ENCODE measurements at regions not wholly inside any gene's neighbourhood (a gene's known extent, or its start where the extent isn't known, plus 50 kb on each side); places are given as distances from the start of the nearest gene placed in this dataset.

- H3K79me2 ChIP-seq (ENCODE audit: control insufficient read depth in 1 of 2, insufficient read depth in 2 of 2, low read length in 2 of 2), result no peaks in the 10 kb centered on the region
- no peak overlapping the region for H3K9ac ChIP-seq (replicated peaks in 1 of 4; ENCODE audit: extremely low read depth in 1 of 4, low read depth in 3 of 4, low read length in 3 of 4)
- DNase-seq (ENCODE audit: low read depth in 1 of 2, low spot score in 2 of 2) (no peak), FAIRE-seq (no peak)
- H3K36me3 ChIP-seq (ENCODE audit: control insufficient read depth in 2 of 4, insufficient read depth in 4 of 4, low read length in 3 of 4), result no peaks in the 10 kb centered on the region
- 91% methylated on average over 1 of the region's 1 CpG; no CpG with 5 or more reads in 1 of the 2 experiments for WGBS, 2 experiments (ENCODE audit: extremely low coverage in 1 of 2, insufficient coverage in 1 of 2, insufficient read length in 1 of 2, insufficient replicate concordance in 2 of 2, low coverage in 1 of 2, low lambda C conversion rate in 2 of 2, missing lambda C conversion rate in 1 of 2)
- H3K18ac ChIP-seq (ENCODE audit: extremely low read depth, low read length), result no peak overlapping the region
- no peak overlapping the region for H3K27ac ChIP-seq (ENCODE audit: low read depth, low read length)
- H4K5ac ChIP-seq (ENCODE audit: insufficient read length, low read depth, low read length), result no peak overlapping the region
- no peaks in the 10 kb centered on the region for H3K9me3 ChIP-seq (ENCODE audit: insufficient read depth in 2 of 2, low read depth in 1 of 2, low read length in 1 of 2)
- ChIA-PET POLR2A (ENCODE audit: partially characterized antibody) (no interaction called here), CTCF (ENCODE audit: partially characterized antibody) (no interaction called here)
- no peaks in the 10 kb centered on the region for H3K23me2 ChIP-seq (ENCODE audit: low read depth, low read length)
- H2AK5ac ChIP-seq (ENCODE audit: low read depth, low read length), result no peak overlapping the region
- H2BK15ac ChIP-seq (ENCODE audit: low read length), result no peak overlapping the region
- no peak overlapping the region for H4K91ac ChIP-seq (replicated peaks; ENCODE audit: insufficient read length, low read length)
- no peak overlapping the region for H4K8ac ChIP-seq (ENCODE audit: extremely low read depth, insufficient read depth, low read length)
- H3K4me3 ChIP-seq (ENCODE audit: extremely low read depth in 1 of 4, insufficient read depth in 2 of 4, low read depth in 3 of 4, low read length in 4 of 4), result no peak overlapping the region
- H3K79me1 ChIP-seq (ENCODE audit: low read depth, low read length), result no peaks in the 10 kb centered on the region
- no peak overlapping the region for H2BK120ac ChIP-seq (replicated peaks; ENCODE audit: low read depth, low read length)
- no peak overlapping the region for H3K4me2 ChIP-seq (ENCODE audit: insufficient read depth in 1 of 2, low read depth in 2 of 2, low read length in 2 of 2)
- no peak overlapping the region for H2AFZ ChIP-seq (ENCODE audit: low read length)
- no peak overlapping the region for H3K14ac ChIP-seq (ENCODE audit: insufficient read length)
- H3K27me3 ChIP-seq (replicated peaks in 1 of 4; ENCODE audit: control insufficient read depth in 3 of 4, extremely low read depth in 1 of 4, insufficient read depth in 3 of 4, low read length in 3 of 4), result no peaks in the 10 kb centered on the region
- H3K56ac ChIP-seq (replicated peaks; ENCODE audit: insufficient read length, low read depth, low read length), result no peak overlapping the region
- H3K4me1 ChIP-seq (replicated peaks in 1 of 4; ENCODE audit: control insufficient read depth in 3 of 4, insufficient read depth in 4 of 4, low read length in 3 of 4), result peaks cover 0 to 4% (median 1%) of the 10 kb centered on the region in 4 experiments; a peak in 2 of 7 replicates
- H4K20me1 ChIP-seq (replicated peaks in 1 of 2; ENCODE audit: control insufficient read depth in 1 of 2, insufficient read depth in 2 of 2, low read length in 2 of 2), result no peaks in the 10 kb centered on the region
- no peak overlapping the region for H2BK5ac ChIP-seq (ENCODE audit: low read depth, low read length)
- no peak overlapping the region for H3K4ac ChIP-seq (replicated peaks; ENCODE audit: insufficient read length, low read depth, low read length)
- no peak overlapping the region for H2BK12ac ChIP-seq (ENCODE audit: low read depth, low read length)
- no peak overlapping the region for H3K23ac ChIP-seq (ENCODE audit: insufficient read length)
- H2BK20ac ChIP-seq (ENCODE audit: low read length), result no peak overlapping the region
- TF ChIP-seq BRCA1 (IDR thresholded peaks at IDR 0.05; ENCODE audit: low read depth, low read length) (no peak), CBX8 (IDR thresholded peaks at IDR 0.05; ENCODE audit: borderline replicate concordance, low read depth, low read length) (no peak), NRF1 (IDR thresholded peaks at IDR 0.05; ENCODE audit: low read depth, low read length) (no peak), HDAC2 (IDR thresholded peaks at IDR 0.05; ENCODE audit: borderline replicate concordance in 1 of 2, low read depth in 2 of 2, low read length in 2 of 2) (no peak), RAD21 (IDR thresholded peaks at IDR 0.05 in 1 of 2, conservative IDR thresholded peaks at IDR 0.05 in 1 of 2; ENCODE audit: low read depth in 2 of 2, low read length in 2 of 2) (no peak), POU5F1 (IDR thresholded peaks at IDR 0.05; ENCODE audit: low read depth, low read length) (no peak), SAP30 (IDR thresholded peaks at IDR 0.05; ENCODE audit: insufficient read depth, insufficient replicate concordance, low read length) (no peak), RFX5 (IDR thresholded peaks at IDR 0.05; ENCODE audit: borderline replicate concordance, low read depth, low read length) (no peak), SUZ12 (IDR thresholded peaks at IDR 0.05; ENCODE audit: low read length) (no peak), KDM1A (IDR thresholded peaks at IDR 0.05; ENCODE audit: borderline replicate concordance, low read length) (no peak), ASH2L (IDR thresholded peaks at IDR 0.05; ENCODE audit: low read length) (no peak), SIX5 (IDR thresholded peaks at IDR 0.05; ENCODE audit: low read depth, low read length) (no peak), SIRT6 (IDR thresholded peaks at IDR 0.05; ENCODE audit: low read length) (no peak), MAX (IDR thresholded peaks at IDR 0.05) (no peak), CHD1 (IDR thresholded peaks at IDR 0.05; ENCODE audit: low read depth, low read length) (no peak)
Measured at GRCh38 chr5:18489703-18490102, 855.4 kb downstream of the TAF11L14 start.

Data from H1 (cell line).